H1 (cell line): ENCODE measurements at regions not wholly inside any gene's neighbourhood (a gene's known extent, or its start where the extent isn't known, plus 50 kb on each side); places are given as distances from the start of the nearest gene placed in this dataset.

Experiments used
- CTCF ChIA-PET: fragments of 300-600 bp; sonication (Branson Sonifier 250); formaldehyde crosslinking; loops from one replicate; lab custom pipeline; 2021; ENCODE audit not compliant: partially characterized antibody; lab: Charles Lee
- POLR2A ChIA-PET: fragments of 300-600 bp; sonication (Branson Sonifier 250); formaldehyde crosslinking; loops from one replicate; lab custom pipeline; 2021; ENCODE audit warnings: inconsistent platforms; ENCODE audit not compliant: partially characterized antibody; lab: Charles Lee
- DNase-seq, 2 experiments: peaks; one replicate each; pipeline versions ENCODE4 v3.0.0 to v3.0.0-alpha.2; 2010 to 2022; ENCODE audit warnings: low spot score in 2 of 2, low read depth in 1 of 2, mixed read lengths in 1 of 2
- FAIRE-seq: peaks from 2 replicates; lab custom pipeline; 2011; peaks lifted over from hg19 to GRCh38; lab: Jason Lieb, UNC
- H2AFZ ChIP-seq: 2 replicates; pipeline ENCODE4 v1.8.1; 2012; ENCODE audit warnings: low read length, inconsistent platforms
- H2AK5ac ChIP-seq: 2 replicates; pipeline ENCODE4 v1.6.1; 2013; ENCODE audit warnings: low read depth, low read length
- H2BK120ac ChIP-seq: replicated peaks from 2 replicates; pipeline ENCODE3; 2013; ENCODE audit warnings: low read depth, low read length, inconsistent platforms
- H2BK12ac ChIP-seq: 2 replicates; pipeline ENCODE4 v1.6.1; 2013; ENCODE audit warnings: low read depth, low read length
- H2BK15ac ChIP-seq: 2 replicates; pipeline ENCODE4 v1.6.1; 2013; ENCODE audit warnings: low read length
- H2BK20ac ChIP-seq: 2 replicates; pipeline ENCODE4 v1.6.1; 2013; ENCODE audit warnings: low read length
- H2BK5ac ChIP-seq: 2 replicates; pipeline ENCODE4 v1.6.1; 2013; ENCODE audit warnings: low read depth, low read length
- H3K14ac ChIP-seq: 2 replicates; pipeline ENCODE4 v1.6.1; 2013; ENCODE audit warnings: inconsistent platforms; ENCODE audit not compliant: insufficient read length
- H3K18ac ChIP-seq: 2 replicates; pipeline ENCODE4 v1.6.1; 2013; ENCODE audit warnings: low read length; ENCODE audit errors: extremely low read depth
- H3K23ac ChIP-seq: 2 replicates; pipeline ENCODE4 v1.6.1; 2013; ENCODE audit warnings: inconsistent platforms; ENCODE audit not compliant: insufficient read length
- H3K23me2 ChIP-seq: 2 replicates; pipeline ENCODE4 v1.6.1; 2013; ENCODE audit warnings: low read depth, low read length
- H3K27ac ChIP-seq: 2 replicates; pipeline ENCODE4 v1.6.1; 2011; ENCODE audit warnings: low read depth, low read length, inconsistent platforms
- H3K27me3 ChIP-seq, 4 experiments: replicated peaks in 1 of 4; 1 replicate in 1 of 4; 2 replicates in 3 of 4; pipeline versions ENCODE4 v1.6.1 to v1.8.1; 2011 to 2013; ENCODE audit warnings: low read length in 3 of 4, mild to moderate bottlenecking in 3 of 4, inconsistent platforms in 2 of 4, mixed read lengths in 2 of 4, moderate library complexity in 1 of 4; ENCODE audit not compliant: control insufficient read depth in 3 of 4, insufficient read depth in 3 of 4; ENCODE audit errors: extremely low read depth in 1 of 4
- H3K36me3 ChIP-seq, 4 experiments: 2 replicates each; pipeline versions ENCODE4 v1.6.1 to v1.8.1; 2011 to 2013; ENCODE audit warnings: mild to moderate bottlenecking in 4 of 4, low read length in 3 of 4, moderate library complexity in 2 of 4, control low read depth in 1 of 4, inconsistent platforms in 1 of 4; ENCODE audit not compliant: insufficient read depth in 4 of 4, control insufficient read depth in 2 of 4
- H3K4ac ChIP-seq: replicated peaks from 2 replicates; pipeline ENCODE3; 2013; ENCODE audit warnings: low read length, low read depth, mixed read lengths, inconsistent platforms; ENCODE audit not compliant: insufficient read length
- H3K4me1 ChIP-seq, 4 experiments: replicated peaks in 1 of 4; 1 replicate in 1 of 4; 2 replicates in 3 of 4; pipeline versions ENCODE4 v1.6.1 to v1.8.1; 2011 to 2013; ENCODE audit warnings: low read length in 3 of 4, inconsistent platforms in 2 of 4, mixed read lengths in 1 of 4; ENCODE audit not compliant: insufficient read depth in 4 of 4, control insufficient read depth in 3 of 4
- H3K4me2 ChIP-seq, 2 experiments: 2 replicates each; pipeline versions ENCODE4 v1.6.1 to v1.8.1; 2011 to 2013; ENCODE audit warnings: low read depth in 2 of 2, low read length in 2 of 2, control low read depth in 1 of 2, inconsistent platforms in 1 of 2, mild to moderate bottlenecking in 1 of 2; ENCODE audit not compliant: insufficient read depth in 1 of 2
- H3K4me3 ChIP-seq, 4 experiments: fragments of 200-600, 300-600 bp in 1 of 4; sonication (generic), shearing (Covaris generic), sonication (Bioruptor Twin) in 1 of 4; 2 replicates each; pipeline versions ENCODE4 v1.5.1 to v1.8.1; 2011 to 2016; ENCODE audit warnings: low read length in 4 of 4, low read depth in 3 of 4, control low read depth in 2 of 4, inconsistent platforms in 2 of 4, mild to moderate bottlenecking in 2 of 4, mixed read lengths in 1 of 4, moderate library complexity in 1 of 4; ENCODE audit not compliant: insufficient read depth in 2 of 4; ENCODE audit errors: extremely low read depth in 1 of 4
- H3K56ac ChIP-seq: replicated peaks from 2 replicates; pipeline ENCODE3; 2013; ENCODE audit warnings: low read depth, mild to moderate bottlenecking, mixed read lengths, low read length, inconsistent platforms; ENCODE audit not compliant: insufficient read length
- H3K79me1 ChIP-seq: 2 replicates; pipeline ENCODE4 v1.6.1; 2013; ENCODE audit warnings: low read depth, low read length, control low read depth
- H3K79me2 ChIP-seq, 2 experiments: 2 replicates each; pipeline versions ENCODE4 v1.6.1 to v1.8.1; 2012 to 2013; ENCODE audit warnings: low read length in 2 of 2, mild to moderate bottlenecking in 2 of 2, inconsistent platforms in 1 of 2; ENCODE audit not compliant: insufficient read depth in 2 of 2, control insufficient read depth in 1 of 2
- H3K9ac ChIP-seq, 4 experiments: replicated peaks in 1 of 4; 1 replicate in 1 of 4; 2 replicates in 3 of 4; pipeline versions ENCODE4 v1.6.1 to v1.8.1; 2011 to 2013; ENCODE audit warnings: low read depth in 3 of 4, low read length in 3 of 4, control low read depth in 2 of 4, mild to moderate bottlenecking in 2 of 4, moderate library complexity in 2 of 4, inconsistent platforms in 1 of 4; ENCODE audit errors: extremely low read depth in 1 of 4
- H3K9me3 ChIP-seq, 2 experiments: 2 replicates each; pipeline versions ENCODE4 v1.6.1 to v1.8.1; 2012 to 2013; ENCODE audit warnings: mild to moderate bottlenecking in 2 of 2, moderate library complexity in 2 of 2, control low read depth in 1 of 2, inconsistent platforms in 1 of 2, low read depth in 1 of 2, low read length in 1 of 2, mixed read lengths in 1 of 2; ENCODE audit not compliant: insufficient read depth in 2 of 2
- H4K20me1 ChIP-seq, 2 experiments: replicated peaks in 1 of 2; 2 replicates each; pipeline versions ENCODE3 to v1.8.1; 2011 to 2013; ENCODE audit warnings: inconsistent platforms in 2 of 2, low read length in 2 of 2, mild to moderate bottlenecking in 1 of 2; ENCODE audit not compliant: insufficient read depth in 2 of 2, control insufficient read depth in 1 of 2
- H4K5ac ChIP-seq: 2 replicates; pipeline ENCODE4 v1.6.1; 2013; ENCODE audit warnings: low read length, low read depth, mixed read lengths, inconsistent platforms; ENCODE audit not compliant: insufficient read length
- H4K8ac ChIP-seq: 2 replicates; pipeline ENCODE4 v1.8.0; 2013; ENCODE audit warnings: mild to moderate bottlenecking, moderate library complexity, low read length, inconsistent platforms; ENCODE audit not compliant: insufficient read depth; ENCODE audit errors: extremely low read depth
- H4K91ac ChIP-seq: replicated peaks from 2 replicates; pipeline ENCODE3; 2013; ENCODE audit warnings: low read length, mixed read lengths, inconsistent platforms; ENCODE audit not compliant: insufficient read length
- BRCA1 ChIP-seq: IDR thresholded peaks from 2 replicates; pipeline ENCODE4 v1.6.1; 2012; ENCODE audit warnings: low read depth, low read length, improper control_type of control experiment
- EZH2 ChIP-seq: fragments of 200-600 bp; sonication (generic); IDR thresholded peaks from 2 replicates; pipeline ENCODE4 v1.7.1; 2012; ENCODE audit warnings: low read depth, mild to moderate bottlenecking, moderate library complexity, low read length, inconsistent platforms; ENCODE audit not compliant: severe bottlenecking
- NANOG ChIP-seq: IDR thresholded peaks from 2 replicates; pipeline ENCODE4 v1.6.1; 2011; ENCODE audit warnings: low read length, low read depth, mild to moderate bottlenecking, inconsistent platforms; ENCODE audit not compliant: insufficient read depth, poor library complexity, severe bottlenecking
- NRF1 ChIP-seq: IDR thresholded peaks from 2 replicates; pipeline ENCODE4 v1.6.1; 2011; ENCODE audit warnings: mild to moderate bottlenecking, low read depth, low read length, improper control_type of control experiment
- RAD21 ChIP-seq, 2 experiments: IDR thresholded peaks in 1 of 2; conservative IDR thresholded peaks in 1 of 2; 2 replicates each; pipeline ENCODE4 v1.6.1; 2011; ENCODE audit warnings: low read depth in 2 of 2, low read length in 2 of 2, improper control_type of control experiment in 1 of 2, inconsistent platforms in 1 of 2, mild to moderate bottlenecking in 1 of 2, moderate library complexity in 1 of 2
- RNF2 ChIP-seq: fragments of 200-900, 300-1000 bp; sonication (generic); IDR thresholded peaks from 2 replicates; pipeline ENCODE4 v1.7.1; 2016; ENCODE audit warnings: borderline replicate concordance, low read depth, mild to moderate bottlenecking, antibody characterized with exemption, low read length; ENCODE audit not compliant: poor library complexity, severe bottlenecking; ENCODE audit errors: missing control alignments
- RXRA ChIP-seq: IDR thresholded peaks from 2 replicates; pipeline ENCODE4 v1.6.1; 2011; ENCODE audit warnings: low read depth, mild to moderate bottlenecking, low read length, moderate library complexity; ENCODE audit not compliant: insufficient read depth
- SIRT6 ChIP-seq: IDR thresholded peaks from one replicate; pipeline ENCODE4 v1.7.1; 2012; ENCODE audit warnings: low read length, inconsistent platforms
- SP1 ChIP-seq: IDR thresholded peaks from 2 replicates; pipeline ENCODE4 v1.6.1; 2011; ENCODE audit warnings: low read depth, low read length
- SP2 ChIP-seq: IDR thresholded peaks from 2 replicates; pipeline ENCODE4 v1.6.1; 2012; ENCODE audit warnings: mild to moderate bottlenecking, low read length, inconsistent platforms
- SRF ChIP-seq: IDR thresholded peaks from 2 replicates; pipeline ENCODE4 v1.6.1; 2011; ENCODE audit warnings: mild to moderate bottlenecking, low read depth, low read length, moderate library complexity
- TAF1 ChIP-seq: IDR thresholded peaks from 2 replicates; pipeline ENCODE4 v1.6.1; 2011; ENCODE audit warnings: mild to moderate bottlenecking, low read depth, low read length
- USF2 ChIP-seq: IDR thresholded peaks from 2 replicates; pipeline ENCODE4 v1.6.1; 2011; ENCODE audit warnings: low read length, improper control_type of control experiment
- YY1 ChIP-seq: IDR thresholded peaks from 2 replicates; pipeline ENCODE4 v1.6.1; 2011; ENCODE audit warnings: low read depth, mild to moderate bottlenecking, low read length
- WGBS, 2 experiments: shearing (Covaris generic) in 1 of 2; methylation state at CpG; one replicate each; pipeline versions ENCODE4 v1.1.6 to v1.1.7; 2013 to 2015; ENCODE audit warnings: low lambda C conversion rate in 2 of 2, mixed read lengths in 2 of 2, inconsistent platforms in 1 of 2, low coverage in 1 of 2, missing lambda C conversion rate in 1 of 2; ENCODE audit not compliant: insufficient replicate concordance in 2 of 2, insufficient coverage in 1 of 2, insufficient read length in 1 of 2; ENCODE audit errors: extremely low coverage in 1 of 2, missing lambda C conversion rate in 1 of 2; 5-methylcytosine and 5-hydroxymethylcytosine counted together

DNA sequence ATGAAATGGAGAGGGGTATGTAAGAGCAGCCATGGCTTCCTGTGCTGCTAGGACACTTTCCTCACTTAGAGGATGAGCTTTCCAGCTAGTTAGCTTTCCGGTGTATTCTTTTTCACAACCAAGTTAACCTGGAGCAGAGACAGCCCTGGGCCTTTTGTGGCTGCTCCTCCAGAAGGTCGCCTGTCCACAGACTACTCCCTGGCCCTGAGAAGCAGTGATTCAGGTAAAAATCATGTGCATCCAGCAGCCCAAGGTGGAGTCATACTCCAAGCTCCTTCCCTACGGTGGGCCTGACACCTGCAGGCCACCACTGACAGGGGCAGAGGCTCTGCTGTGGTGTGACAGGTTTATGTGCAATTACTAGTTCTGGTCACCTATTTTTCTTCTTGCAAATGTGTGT, 187.2 kb downstream of the ANKRD30B start:
- WGBS, 2 experiments: 74% methylated on average over 3 of the region's 3 CpGs; no CpG with 5 or more reads in 1 of the 2 experiments
- H2AK5ac ChIP-seq: no peak overlapping the region
- H3K36me3 ChIP-seq: no peaks in the 10 kb centered on the region
- H3K27ac ChIP-seq: no peak overlapping the region
- H3K4me3 ChIP-seq: no peak overlapping the region
- H4K20me1 ChIP-seq: no peaks in the 10 kb centered on the region
- POLR2A ChIA-PET: no interaction called here
- H3K79me1 ChIP-seq: no peaks in the 10 kb centered on the region
- H2BK12ac ChIP-seq: no peak overlapping the region
- H3K56ac ChIP-seq: no peak overlapping the region
- H4K91ac ChIP-seq: no peak overlapping the region
- H2BK15ac ChIP-seq: no peak overlapping the region
- no peak for DNase-seq
- H2BK5ac ChIP-seq: no peak overlapping the region
- no peak overlapping the region for H3K4ac ChIP-seq
- H3K23ac ChIP-seq: no peak overlapping the region
- H2AFZ ChIP-seq: no peak overlapping the region
- H3K14ac ChIP-seq: no peak overlapping the region
- H3K9ac ChIP-seq: no peak overlapping the region
- no peak overlapping the region for H3K18ac ChIP-seq
- no peak overlapping the region for H4K5ac ChIP-seq
- no peak overlapping the region for H3K4me2 ChIP-seq
- no peaks in the 10 kb centered on the region for H3K23me2 ChIP-seq
- H4K8ac ChIP-seq: no peak overlapping the region
- CTCF ChIA-PET: no interaction called here
- FAIRE-seq: no peak
- no peaks in the 10 kb centered on the region for H3K79me2 ChIP-seq
- H3K9me3 ChIP-seq: peaks cover 70 to 98% of the 10 kb centered on the region in 2 experiments
- H3K27me3 ChIP-seq: no peaks in the 10 kb centered on the region
- H2BK20ac ChIP-seq: no peak overlapping the region
- H3K4me1 ChIP-seq: no peaks in the 10 kb centered on the region
- H2BK120ac ChIP-seq: no peak overlapping the region
- TF ChIP-seq SIRT6: no peak
- no peak for TF ChIP-seq NRF1
- TF ChIP-seq EZH2: no peak
- TF ChIP-seq SP1: no peak
- TF ChIP-seq RNF2: no peak
- no peak for TF ChIP-seq TAF1
- no peak for TF ChIP-seq BRCA1
- no peak for TF ChIP-seq RAD21 (IDR thresholded peaks at IDR 0.05 in 1 of 2, conservative IDR thresholded peaks at IDR 0.05 in 1 of 2; ENCODE audit: low read depth in 2 of 2, low read length in 2 of 2)
- TF ChIP-seq YY1: no peak
- no peak for TF ChIP-seq NANOG
- no peak for TF ChIP-seq RXRA
- no peak for TF ChIP-seq SRF
- no peak for TF ChIP-seq USF2
- TF ChIP-seq SP2: no peak
